SU-DHL-6 (cell line): ENCODE measurements at regions not wholly inside any gene's neighbourhood (a gene's known extent, or its start where the extent isn't known, plus 50 kb on each side); places are given as distances from the start of the nearest gene placed in this dataset.

ENCODE experiments used
- EZH2phosphoT487 ChIP-seq: fragments of 200-600 bp; sonication (generic), shearing (Covaris generic); conservative IDR thresholded peaks from 2 replicates; pipeline ENCODE4 v1.6.1; 2018; ENCODE audit warnings: mild to moderate bottlenecking, antibody characterized with exemption, low read length, moderate library complexity, mixed read lengths
- TF ChIP-seq, protein P1 (sequence below): fragments of 200-600 bp; sonication (generic); IDR thresholded peaks from one replicate; pipeline ENCODE4 v1.5.1; 2017; ENCODE audit warnings: antibody characterized with exemption, mild to moderate bottlenecking, low read length, moderate library complexity; ENCODE audit not compliant: insufficient read depth, poor library complexity, severe bottlenecking

GRCh38 chr3:110995461-110996231, 76.0 kb upstream of the NECTIN3 start:
- TF ChIP-seq, protein P1, sequence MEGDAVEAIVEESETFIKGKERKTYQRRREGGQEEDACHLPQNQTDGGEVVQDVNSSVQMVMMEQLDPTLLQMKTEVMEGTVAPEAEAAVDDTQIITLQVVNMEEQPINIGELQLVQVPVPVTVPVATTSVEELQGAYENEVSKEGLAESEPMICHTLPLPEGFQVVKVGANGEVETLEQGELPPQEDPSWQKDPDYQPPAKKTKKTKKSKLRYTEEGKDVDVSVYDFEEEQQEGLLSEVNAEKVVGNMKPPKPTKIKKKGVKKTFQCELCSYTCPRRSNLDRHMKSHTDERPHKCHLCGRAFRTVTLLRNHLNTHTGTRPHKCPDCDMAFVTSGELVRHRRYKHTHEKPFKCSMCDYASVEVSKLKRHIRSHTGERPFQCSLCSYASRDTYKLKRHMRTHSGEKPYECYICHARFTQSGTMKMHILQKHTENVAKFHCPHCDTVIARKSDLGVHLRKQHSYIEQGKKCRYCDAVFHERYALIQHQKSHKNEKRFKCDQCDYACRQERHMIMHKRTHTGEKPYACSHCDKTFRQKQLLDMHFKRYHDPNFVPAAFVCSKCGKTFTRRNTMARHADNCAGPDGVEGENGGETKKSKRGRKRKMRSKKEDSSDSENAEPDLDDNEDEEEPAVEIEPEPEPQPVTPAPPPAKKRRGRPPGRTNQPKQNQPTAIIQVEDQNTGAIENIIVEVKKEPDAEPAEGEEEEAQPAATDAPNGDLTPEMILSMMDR = no peak
- TF ChIP-seq EZH2phosphoT487 = no peak
